TTC549 (cell line): ENCODE measurements at regions not wholly inside any gene's neighbourhood (a gene's known extent, or its start where the extent isn't known, plus 50 kb on each side); places are given as distances from the start of the nearest gene placed in this dataset.

Source experiments
- FAIRE-seq: peaks from 2 replicates; lab custom pipeline; 2012; peaks lifted over from hg19 to GRCh38; lab: Jason Lieb, UNC

- FAIRE-seq: no peak
Observed at GRCh38 chr3:83895892-83896291, 1062.9 kb upstream of the CADM2 start.

GRCh38 chr3:83902787-83903533 lies 1055.8 kb upstream of the CADM2 start:
- no peak for FAIRE-seq

- peak; percentile 93 for FAIRE-seq
Observed at GRCh38 chr3:83913381-83913780, 1045.4 kb upstream of the CADM2 start.

GRCh38 chr3:83926291-83926690 lies 1032.5 kb upstream of the CADM2 start:
- no peak for FAIRE-seq

GRCh38 chr3:83928391-83928790 lies 1030.4 kb upstream of the CADM2 start:
- FAIRE-seq: no peak

- no peak for FAIRE-seq
Observed at GRCh38 chr3:83928903-83929302, 1029.9 kb upstream of the CADM2 start.

- FAIRE-seq: no peak
Observed at GRCh38 chr3:83934192-83935021, 1024.4 kb upstream of the CADM2 start.

GRCh38 chr3:83938491-83938890 lies 1020.3 kb upstream of the CADM2 start:
- no peak for FAIRE-seq

GRCh38 chr3:83941990-83942745 lies 1016.6 kb upstream of the CADM2 start:
- FAIRE-seq: no peak

GRCh38 chr3:83946049-83946448 lies 1012.7 kb upstream of the CADM2 start:
- FAIRE-seq: no peak

GRCh38 chr3:83946554-83946953 lies 1012.2 kb upstream of the CADM2 start:
- no peak for FAIRE-seq

- no peak for FAIRE-seq
Observed at GRCh38 chr3:83948771-83949170, 1010.0 kb upstream of the CADM2 start.

- no peak for FAIRE-seq
Observed at GRCh38 chr3:83953417-83954089, 1005.2 kb upstream of the CADM2 start.

- FAIRE-seq: no peak
Observed at GRCh38 chr3:83956431-83956830, 1002.4 kb upstream of the CADM2 start.

GRCh38 chr3:83968356-83968755 lies 990.4 kb upstream of the CADM2 start:
- FAIRE-seq: no peak

- FAIRE-seq: no peak
Observed at GRCh38 chr3:83971666-83972065, 987.1 kb upstream of the CADM2 start.

- no peak for FAIRE-seq
Observed at GRCh38 chr3:84008623-84009022, 950.2 kb upstream of the CADM2 start.

- no peak for FAIRE-seq
Observed at GRCh38 chr3:84023842-84024241, 934.9 kb upstream of the CADM2 start.

GRCh38 chr3:84039099-84039498 lies 919.7 kb upstream of the CADM2 start:
- FAIRE-seq: no peak

GRCh38 chr3:84042399-84043106 lies 916.2 kb upstream of the CADM2 start:
- no peak for FAIRE-seq

- FAIRE-seq: no peak
Observed at GRCh38 chr3:84066915-84067314, 891.9 kb upstream of the CADM2 start.

GRCh38 chr3:84073664-84074063 lies 885.1 kb upstream of the CADM2 start:
- FAIRE-seq: no peak
